HG03460 (cell line): ENCODE measurements at regions not wholly inside any gene's neighbourhood (a gene's known extent, or its start where the extent isn't known, plus 50 kb on each side); places are given as distances from the start of the nearest gene placed in this dataset.
"Not testable (repeated sequence)": the region's sequence is repeated elsewhere in the genome, so short reads cannot be mapped to it uniquely, and the experiment has no call there.

ENCODE experiments used
- ATAC-seq: cut with Tn5 transposase; IDR thresholded peaks from one replicate; pipeline ENCODE4 v1.9.1; 2021; ENCODE audit not compliant: unreplicated experiment

DNA sequence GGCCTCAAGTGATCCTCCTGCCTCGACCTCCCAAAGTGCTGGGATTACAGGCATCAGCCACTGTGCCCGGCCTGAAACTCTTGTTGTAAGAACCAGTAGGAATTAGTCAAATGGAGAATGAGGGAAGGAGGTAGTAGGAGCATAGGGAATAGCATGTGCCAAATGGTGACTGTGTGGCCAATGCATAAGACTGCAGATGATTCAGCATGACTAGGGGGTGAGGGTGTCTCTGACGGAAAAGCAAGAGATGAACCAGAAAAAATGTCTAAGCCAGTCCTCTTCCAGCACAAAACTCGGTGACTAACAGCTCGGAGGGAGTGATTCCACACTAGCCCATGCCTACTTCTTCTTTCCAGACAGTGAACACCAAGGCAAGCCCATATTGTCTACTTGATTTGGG, 58.2 kb upstream of the DUSP21 start:
- no peak for ATAC-seq

GRCh38 chrX:44784241-44784640, 59.6 kb upstream of the DUSP21 start:
- ATAC-seq = no peak

GRCh38 chrX:44778254-44778653, 65.6 kb upstream of the DUSP21 start:
- ATAC-seq = no peak

- no peak for ATAC-seq
Observed at GRCh38 chrX:44775726-44776125, 68.1 kb upstream of the DUSP21 start.

- ATAC-seq = not testable (repeated sequence)
Observed at GRCh38 chrX:44774066-44774465, 69.8 kb upstream of the DUSP21 start.

DNA sequence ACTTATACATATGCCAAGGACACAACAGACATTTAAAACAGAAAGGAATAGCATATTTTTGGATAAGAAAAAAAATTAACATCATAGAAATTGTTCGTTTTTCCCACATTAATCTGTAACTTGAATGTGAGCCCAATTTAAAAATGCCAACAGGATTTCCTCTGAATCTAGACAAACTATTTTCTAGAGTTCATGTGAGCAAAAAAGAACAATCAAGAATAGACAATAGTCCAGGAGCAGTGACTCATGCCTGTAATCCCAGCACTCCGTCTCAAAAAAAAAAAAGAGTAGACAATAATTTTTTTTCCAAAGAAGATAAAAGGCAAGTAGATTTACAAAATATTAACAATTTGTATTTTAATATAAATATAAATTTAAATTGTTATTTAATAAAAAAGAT, 73.7 kb upstream of the DUSP21 start:
- no peak for ATAC-seq

GRCh38 chrX:44767308-44767707, 76.5 kb upstream of the DUSP21 start:
- ATAC-seq = no peak

- ATAC-seq = no peak
Observed at GRCh38 chrX:44765556-44765955, 78.3 kb upstream of the DUSP21 start.

- no peak for ATAC-seq
Observed at GRCh38 chrX:44747969-44748368, 95.9 kb upstream of the DUSP21 start.

DNA sequence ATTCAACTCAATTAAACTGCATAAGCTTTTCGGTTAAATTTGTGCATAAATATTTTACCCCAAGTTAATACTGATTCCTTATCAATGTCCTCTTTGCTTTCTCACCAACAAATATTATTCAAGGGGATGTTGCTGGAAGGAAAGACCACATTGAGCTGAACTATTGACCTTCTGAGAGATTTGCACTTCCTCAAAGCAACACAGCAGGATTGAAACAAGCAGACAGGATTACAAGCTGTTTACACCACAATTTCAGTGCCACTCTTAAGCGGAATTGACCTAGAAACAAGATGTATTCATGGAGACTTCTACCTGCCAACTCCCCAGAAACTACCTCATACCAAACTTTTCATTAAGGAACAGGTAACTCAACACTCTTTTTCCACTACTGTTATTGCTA, 96.5 kb upstream of the DUSP21 start:
- no peak for ATAC-seq

- no peak for ATAC-seq
Observed at GRCh38 chrX:44744799-44745198, 99.0 kb upstream of the DUSP21 start.

DNA sequence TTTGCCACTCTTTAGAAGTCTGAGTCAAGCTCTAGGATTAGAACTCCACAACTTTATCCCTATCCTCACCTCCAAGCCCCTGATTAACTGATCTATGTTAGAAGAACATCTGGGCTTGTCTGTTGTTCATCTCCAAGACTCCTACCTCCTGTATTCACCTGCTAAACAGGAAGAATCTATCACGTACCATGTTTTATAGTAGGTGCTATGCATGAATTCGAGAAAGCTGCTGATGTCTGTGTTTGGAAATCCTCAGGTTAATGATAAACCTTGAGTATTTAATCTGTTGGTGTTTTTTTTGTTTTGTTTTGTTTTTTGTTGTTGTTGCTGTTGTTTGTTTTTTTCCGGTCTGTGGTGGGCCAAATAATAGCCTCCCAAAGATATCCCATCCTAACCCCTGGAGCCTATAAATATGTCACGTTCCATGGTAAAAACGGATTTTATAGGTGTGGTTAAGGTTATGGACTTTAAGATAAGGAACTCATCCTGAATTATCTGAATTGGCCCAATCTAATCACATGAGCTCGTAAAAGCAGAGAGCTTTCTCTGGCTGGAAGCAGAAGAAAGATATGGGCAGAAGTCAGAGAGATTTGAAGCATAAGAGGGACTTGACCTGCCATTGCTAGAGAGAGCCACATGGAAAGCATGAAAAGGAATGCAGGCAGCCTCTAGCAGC, 101.2 kb upstream of the DUSP21 start:
- no peak for ATAC-seq

- ATAC-seq = not testable (repeated sequence)
Observed at GRCh38 chrX:44741859-44742258, 102.0 kb upstream of the DUSP21 start.

DNA sequence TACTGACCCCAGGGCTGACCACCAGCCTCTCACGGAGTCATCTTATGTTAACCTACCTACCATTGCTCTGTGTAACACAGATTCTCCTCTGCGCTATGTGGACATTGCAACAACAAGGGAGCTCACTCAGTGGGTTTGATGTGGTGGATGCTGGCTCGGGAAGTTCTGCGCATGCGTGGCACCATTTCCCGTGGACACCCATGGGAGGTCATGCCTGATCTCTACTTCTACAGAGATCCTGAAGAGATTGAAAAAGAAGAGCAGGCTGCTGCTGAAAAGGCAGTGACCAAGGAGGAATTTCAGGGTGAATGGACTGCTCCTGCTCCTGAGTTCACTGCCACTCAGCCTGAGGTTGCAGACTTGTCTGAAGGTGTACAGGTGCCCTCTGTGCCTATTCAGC, 102.4 kb upstream of the DUSP21 start:
- not testable (repeated sequence) for ATAC-seq

DNA sequence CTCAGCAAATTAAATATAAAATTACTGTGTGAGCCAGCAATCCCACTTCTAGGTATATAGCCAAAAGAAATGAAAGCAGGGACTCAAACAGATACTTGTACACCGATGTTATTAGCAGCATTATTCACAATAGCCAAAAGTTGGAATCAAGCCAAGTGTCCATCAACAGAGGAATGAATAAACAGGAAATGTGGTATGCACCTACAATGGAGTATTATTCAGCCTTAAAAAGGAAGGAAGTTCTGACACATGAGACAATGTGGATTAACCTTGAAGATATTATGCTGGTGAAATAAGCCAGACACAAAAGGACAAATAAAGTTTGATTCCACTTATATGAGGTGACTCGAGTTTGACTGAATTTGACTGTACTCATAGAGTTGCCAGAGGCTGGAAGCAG, 108.3 kb upstream of the DUSP21 start:
- ATAC-seq = no peak

- ATAC-seq = no peak
Observed at GRCh38 chrX:44733931-44734330, 109.9 kb upstream of the DUSP21 start.

DNA sequence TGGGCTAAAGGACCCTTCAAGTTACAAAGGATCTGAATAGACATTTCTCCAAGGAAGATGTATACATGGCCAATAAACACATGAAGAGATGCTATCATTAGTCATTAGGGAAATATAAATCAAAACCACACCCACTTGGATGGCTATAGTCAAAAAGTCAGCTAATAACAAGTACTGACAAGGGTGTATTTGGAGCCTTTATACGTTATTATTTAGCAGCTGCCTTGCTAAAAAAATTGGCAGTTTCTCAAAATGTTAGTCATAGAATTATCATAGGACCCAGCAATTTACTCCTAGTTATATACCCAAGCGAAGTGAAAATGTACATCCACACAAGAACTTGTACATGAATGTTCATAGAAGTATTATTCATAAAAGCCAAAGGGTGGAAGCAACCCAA, 112.7 kb upstream of the DUSP21 start:
- ATAC-seq = no peak

DNA sequence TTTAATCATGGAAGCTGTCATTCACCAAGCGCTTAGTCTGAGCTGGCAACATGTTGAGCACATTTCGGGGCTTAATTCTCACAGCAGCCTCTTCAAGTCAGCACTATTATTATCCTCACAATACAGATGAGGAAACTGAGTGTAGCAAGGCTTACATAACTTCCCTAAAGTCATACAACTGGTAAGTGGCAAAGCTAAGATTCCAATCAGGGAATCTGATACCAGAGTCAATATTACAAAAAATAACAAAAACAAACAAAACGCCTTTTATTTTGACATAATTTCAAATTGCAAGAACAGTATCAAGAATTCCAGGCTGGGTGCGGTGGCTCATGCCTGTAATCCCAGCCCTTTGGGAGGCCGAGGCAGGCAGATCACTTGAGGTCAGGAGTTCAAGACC, 120.4 kb upstream of the DUSP21 start:
- no peak for ATAC-seq

- no peak for ATAC-seq
Observed at GRCh38 chrX:44708470-44708869, 135.4 kb upstream of the DUSP21 start.

DNA sequence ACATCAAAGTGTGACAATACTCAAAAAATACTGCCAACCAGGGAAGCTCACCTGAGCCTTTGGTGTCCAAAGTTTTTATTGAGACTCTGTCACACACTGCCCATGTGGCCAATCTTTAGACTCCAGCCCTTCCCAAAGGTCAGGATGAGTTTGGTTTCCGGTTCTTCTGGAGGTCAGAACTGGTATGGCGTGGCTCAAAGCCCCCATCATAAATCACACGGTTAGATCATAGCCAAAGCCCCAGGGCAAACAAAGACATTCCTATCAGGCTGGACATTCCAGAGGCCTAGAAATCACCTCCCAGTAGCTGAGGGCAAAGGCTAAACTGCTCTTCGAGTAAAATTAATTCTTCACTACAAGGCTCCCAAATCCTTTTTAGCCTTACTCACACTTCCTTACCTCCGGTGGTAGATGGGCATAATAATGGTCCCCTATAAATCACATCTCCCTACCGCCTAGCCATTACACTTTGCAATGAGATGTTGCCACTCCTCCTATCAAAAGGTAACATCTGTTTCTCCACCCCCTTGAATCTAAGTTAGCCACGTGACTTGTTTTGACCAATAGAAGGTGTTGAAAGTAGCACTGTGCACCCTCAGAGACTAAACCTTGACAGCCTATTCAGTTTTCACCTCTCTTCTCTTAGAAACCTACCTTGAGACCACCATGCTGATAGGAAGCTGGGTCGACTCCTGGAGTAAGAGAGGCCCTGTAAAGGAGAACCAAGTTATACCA, 137.8 kb upstream of the DUSP21 start:
- no peak for ATAC-seq

- no peak for ATAC-seq
Observed at GRCh38 chrX:44698357-44698756, 145.5 kb upstream of the DUSP21 start.

DNA sequence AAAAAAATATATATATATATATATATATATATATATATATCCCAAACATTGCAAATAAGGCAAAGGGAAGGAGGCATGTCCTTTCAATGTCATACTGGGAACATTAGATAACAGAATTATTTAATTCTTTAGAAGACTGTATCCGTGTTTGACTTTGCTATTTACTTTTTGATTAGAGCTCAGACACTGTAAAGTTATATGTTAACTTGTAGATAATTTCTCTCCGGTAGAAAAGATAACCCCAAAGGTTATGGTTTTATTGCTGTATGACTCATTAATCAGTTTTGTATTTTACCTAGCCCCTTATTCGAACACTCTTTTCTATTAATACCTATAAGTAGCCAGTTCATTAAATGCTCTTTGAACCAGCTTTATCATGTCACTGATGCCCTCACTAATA, 150.6 kb upstream of the DUSP21 start:
- no peak for ATAC-seq

GRCh38 chrX:44690129-44690528, 147.5 kb upstream of the FUNDC1 start:
- no peak for ATAC-seq
